ENCODE measurements at regions not wholly inside any gene's neighbourhood (a gene's known extent, or its start where the extent isn't known, plus 50 kb on each side); places are given as distances from the start of the nearest gene placed in this dataset.

DNA sequence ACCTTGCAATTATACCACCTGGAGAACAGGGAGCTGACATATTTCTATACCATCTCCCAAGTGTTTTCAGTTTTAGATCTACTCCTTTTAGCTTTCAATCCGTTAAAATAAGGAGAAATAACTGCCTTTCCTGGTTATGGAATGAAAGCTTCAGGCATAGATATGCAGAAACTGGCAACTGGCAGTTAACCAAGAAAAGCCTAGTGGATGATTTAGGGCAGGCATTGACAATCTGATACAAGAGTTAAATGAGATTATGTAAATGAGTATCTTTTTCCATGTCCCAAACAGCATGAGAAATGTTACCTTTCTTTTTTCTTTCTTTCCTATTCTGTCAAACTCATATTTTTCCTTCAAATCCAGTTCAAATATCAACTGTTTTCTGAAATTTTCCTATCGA is 689.1 kb upstream of the DPPA4 start:
- DNase-seq (ENCODE audit: insufficient read length) = no peak
- FAIRE-seq = no peak
- no peak for TF ChIP-seq POLR2A (IDR thresholded peaks at IDR 0.05; ENCODE audit: low read depth, low read length)
- no peak for TF ChIP-seq TAF1 (IDR thresholded peaks at IDR 0.05; ENCODE audit: borderline replicate concordance, low read depth, low read length)
- no peak for TF ChIP-seq POLR2AphosphoS5 (IDR thresholded peaks at IDR 0.05; ENCODE audit: low read depth, low read length)

- TF ChIP-seq TAF1 (IDR thresholded peaks at IDR 0.05; ENCODE audit: borderline replicate concordance, low read depth, low read length) (no peak), POLR2A (IDR thresholded peaks at IDR 0.05; ENCODE audit: low read depth, low read length) (no peak)
- FAIRE-seq = no peak
- no peak for DNase-seq (ENCODE audit: insufficient read length)
Measured at GRCh38 chr3:110027446-110028080, 690.2 kb upstream of the DPPA4 start.

- FAIRE-seq (no peak), DNase-seq (ENCODE audit: insufficient read length) (no peak)
- TF ChIP-seq TAF1 (IDR thresholded peaks at IDR 0.05; ENCODE audit: borderline replicate concordance, low read depth, low read length) (no peak), POLR2A (IDR thresholded peaks at IDR 0.05; ENCODE audit: low read depth, low read length) (no peak), POLR2AphosphoS5 (IDR thresholded peaks at IDR 0.05; ENCODE audit: low read depth, low read length) (no peak)
Measured at GRCh38 chr3:110031975-110032374, 694.6 kb upstream of the DPPA4 start.

- no peak for DNase-seq (ENCODE audit: insufficient read length)
- FAIRE-seq = no peak
- no peak for TF ChIP-seq TAF1 (IDR thresholded peaks at IDR 0.05; ENCODE audit: borderline replicate concordance, low read depth, low read length)
- TF ChIP-seq POLR2A (IDR thresholded peaks at IDR 0.05; ENCODE audit: low read depth, low read length) = no peak
- TF ChIP-seq POLR2AphosphoS5 (IDR thresholded peaks at IDR 0.05; ENCODE audit: low read depth, low read length) = no peak
Measured at GRCh38 chr3:110059431-110059830, 722.1 kb upstream of the DPPA4 start.

DNA sequence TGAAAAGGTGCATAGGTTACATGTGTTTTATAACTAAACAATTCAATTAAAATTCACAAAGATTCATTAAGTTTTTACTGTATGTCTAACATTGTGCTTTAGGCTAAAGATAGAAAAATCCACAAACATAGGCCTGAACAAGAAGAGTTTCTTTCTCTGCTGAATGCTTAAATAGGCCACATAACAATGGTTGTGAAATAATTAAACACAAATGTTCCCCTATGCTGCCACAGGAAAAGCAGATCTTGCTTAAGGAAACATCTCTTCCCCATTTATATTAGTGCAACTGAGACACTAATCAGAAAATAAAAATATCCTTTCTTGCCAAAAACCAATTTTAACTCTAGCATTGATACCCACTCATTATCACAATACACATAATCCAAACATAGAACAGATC is 725.4 kb upstream of the DPPA4 start:
- no peak for DNase-seq (ENCODE audit: insufficient read length)
- no peak for TF ChIP-seq POLR2AphosphoS5 (IDR thresholded peaks at IDR 0.05; ENCODE audit: low read depth, low read length)
- no peak for FAIRE-seq

GRCh38 chr3:110063178-110063577 is 725.8 kb upstream of the DPPA4 start:
- no peak for FAIRE-seq

GRCh38 chr3:110066206-110066605 is 728.9 kb upstream of the DPPA4 start:
- no peak for DNase-seq (ENCODE audit: insufficient read length)
- TF ChIP-seq POLR2AphosphoS5 (IDR thresholded peaks at IDR 0.05; ENCODE audit: low read depth, low read length) (no peak), POLR2A (IDR thresholded peaks at IDR 0.05; ENCODE audit: low read depth, low read length) (no peak), TAF1 (IDR thresholded peaks at IDR 0.05; ENCODE audit: borderline replicate concordance, low read depth, low read length) (no peak)
- FAIRE-seq = no peak

More at GRCh38 chr3:110063178-110063577, 725.8 kb upstream of the DPPA4 start:
- TF ChIP-seq POLR2A (IDR thresholded peaks at IDR 0.05; ENCODE audit: low read depth, low read length) (no peak), POLR2AphosphoS5 (IDR thresholded peaks at IDR 0.05; ENCODE audit: low read depth, low read length) (no peak), TAF1 (IDR thresholded peaks at IDR 0.05; ENCODE audit: borderline replicate concordance, low read depth, low read length) (no peak)
- DNase-seq (ENCODE audit: insufficient read length) = no peak

DNA sequence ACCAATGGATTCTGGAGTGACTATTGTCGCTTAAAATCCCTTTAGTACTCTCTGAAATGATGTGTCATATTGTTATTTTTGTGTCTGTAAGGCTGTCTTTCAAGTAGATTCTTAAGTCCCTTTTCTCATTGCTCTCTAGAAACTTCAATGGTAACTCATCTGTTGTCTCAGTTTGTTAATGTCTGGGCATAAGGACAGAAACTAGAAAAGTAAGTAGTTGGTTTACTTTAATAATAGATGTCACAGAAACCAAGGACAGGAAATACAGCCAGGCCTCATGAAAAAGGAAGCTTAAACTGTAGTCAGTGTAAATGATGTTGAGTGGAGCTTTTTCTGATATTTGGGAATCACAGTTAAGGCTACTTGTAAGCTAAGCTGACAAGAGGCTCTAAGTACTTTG is 730.2 kb upstream of the DPPA4 start:
- FAIRE-seq (no peak), DNase-seq (ENCODE audit: insufficient read length) (no peak)
- TF ChIP-seq POLR2A (IDR thresholded peaks at IDR 0.05; ENCODE audit: low read depth, low read length) = no peak
- TF ChIP-seq TAF1 (IDR thresholded peaks at IDR 0.05; ENCODE audit: borderline replicate concordance, low read depth, low read length) = no peak
- no peak for TF ChIP-seq POLR2AphosphoS5 (IDR thresholded peaks at IDR 0.05; ENCODE audit: low read depth, low read length)

GRCh38 chr3:110069761-110070160 is 732.4 kb upstream of the DPPA4 start:
- FAIRE-seq (no peak), DNase-seq (ENCODE audit: insufficient read length) (no peak)
- TF ChIP-seq TAF1 (IDR thresholded peaks at IDR 0.05; ENCODE audit: borderline replicate concordance, low read depth, low read length) = no peak
- no peak for TF ChIP-seq POLR2A (IDR thresholded peaks at IDR 0.05; ENCODE audit: low read depth, low read length)

DNA sequence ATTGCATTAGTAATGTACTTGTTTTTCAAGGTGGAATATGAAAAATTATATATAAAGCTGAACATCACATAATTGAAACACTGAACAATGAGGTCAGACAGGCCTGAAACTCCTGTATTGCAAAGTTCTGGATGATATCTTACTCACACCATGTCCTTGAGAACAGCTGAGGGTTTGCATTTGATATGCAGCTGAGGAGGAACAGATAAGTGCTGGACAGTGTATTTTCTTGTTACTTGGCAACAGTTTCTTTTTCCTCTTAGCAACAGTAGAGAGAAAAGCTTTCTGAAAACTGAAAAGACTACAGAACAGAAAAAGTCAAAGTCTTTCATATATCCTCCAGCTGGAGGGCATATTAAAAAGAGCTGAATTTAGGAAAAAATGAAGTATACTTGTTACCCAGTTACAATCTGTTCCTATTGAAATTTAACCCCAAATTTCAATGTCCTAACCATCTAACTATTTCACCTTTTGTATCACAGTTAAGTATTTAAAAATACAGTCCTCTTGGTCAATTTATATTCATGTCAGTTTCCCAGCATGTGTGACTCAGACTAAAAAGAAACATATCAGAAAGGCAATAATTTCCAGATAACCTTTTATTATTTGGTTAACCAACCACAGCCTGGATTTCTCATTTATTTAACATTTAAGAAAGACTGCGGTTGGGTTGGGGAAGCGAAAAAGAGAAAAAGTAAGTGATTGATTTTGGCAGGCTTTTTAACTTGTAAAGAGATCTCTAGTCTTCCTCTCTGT is 733.0 kb upstream of the DPPA4 start:
- TF ChIP-seq POLR2A (IDR thresholded peaks at IDR 0.05; ENCODE audit: low read depth, low read length) (no peak), TAF1 (IDR thresholded peaks at IDR 0.05; ENCODE audit: borderline replicate concordance, low read depth, low read length) (no peak), POLR2AphosphoS5 (IDR thresholded peaks at IDR 0.05; ENCODE audit: low read depth, low read length) (no peak)
- FAIRE-seq (no peak), DNase-seq (ENCODE audit: insufficient read length) (no peak)

DNA sequence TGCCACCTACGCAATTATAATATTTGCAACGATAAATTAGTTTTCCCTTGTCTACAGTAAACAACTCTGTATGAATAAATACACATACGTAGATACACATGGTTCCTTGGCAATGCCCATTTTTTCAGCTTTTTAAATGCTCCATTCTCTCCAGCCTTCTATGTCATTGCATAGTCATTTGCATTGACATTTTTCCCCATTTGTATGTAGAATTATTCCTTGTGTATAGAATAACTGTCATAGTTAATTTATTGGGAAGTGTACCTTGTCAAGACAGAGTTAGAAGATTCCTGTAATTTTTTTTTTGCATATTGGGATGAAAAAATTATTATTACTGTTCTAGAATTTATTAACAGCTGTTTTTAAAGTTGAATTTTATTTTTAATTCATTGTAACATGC is 736.7 kb upstream of the DPPA4 start:
- TF ChIP-seq POLR2A (IDR thresholded peaks at IDR 0.05; ENCODE audit: low read depth, low read length) = no peak
- no peak for TF ChIP-seq POLR2AphosphoS5 (IDR thresholded peaks at IDR 0.05; ENCODE audit: low read depth, low read length)
- no peak for TF ChIP-seq TAF1 (IDR thresholded peaks at IDR 0.05; ENCODE audit: borderline replicate concordance, low read depth, low read length)
- no peak for DNase-seq (ENCODE audit: insufficient read length)
- no peak for FAIRE-seq

DNA sequence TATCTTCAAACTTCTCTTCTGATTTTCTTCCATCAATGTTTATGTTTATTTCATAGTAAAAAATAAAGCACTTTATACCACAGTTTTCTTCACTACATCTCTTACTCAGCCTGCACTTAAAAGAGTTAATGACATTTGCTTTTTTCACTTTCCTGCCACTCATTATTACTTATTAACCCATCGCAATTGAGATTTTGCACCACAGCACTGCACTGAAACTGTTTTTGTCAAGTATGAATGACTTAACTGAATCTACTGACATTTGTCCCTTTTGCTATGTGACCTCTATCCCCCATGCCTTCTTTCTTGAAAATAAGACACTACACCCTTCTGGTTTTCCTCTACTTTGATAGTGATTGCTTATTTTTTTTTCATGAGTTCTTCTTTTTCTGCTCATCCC is 739.7 kb upstream of the DPPA4 start:
- FAIRE-seq = no peak
- TF ChIP-seq POLR2A (IDR thresholded peaks at IDR 0.05; ENCODE audit: low read depth, low read length) (no peak), TAF1 (IDR thresholded peaks at IDR 0.05; ENCODE audit: borderline replicate concordance, low read depth, low read length) (no peak), POLR2AphosphoS5 (IDR thresholded peaks at IDR 0.05; ENCODE audit: low read depth, low read length) (no peak)
- DNase-seq (ENCODE audit: insufficient read length) = no peak

Data from GM12892 (cell line).